NB4 (cell line): ENCODE measurements at regions not wholly inside any gene's neighbourhood (a gene's known extent, or its start where the extent isn't known, plus 50 kb on each side); places are given as distances from the start of the nearest gene placed in this dataset.

ENCODE experiments used
- DNase-seq: peaks from one replicate; pipeline ENCODE4 v3.0.0; 2010; ENCODE audit warnings: low read depth
- H3K4me3 ChIP-seq: one replicate; pipeline ENCODE4 v1.5.1; 2011; ENCODE audit warnings: mild to moderate bottlenecking, low read depth, low read length, moderate library complexity
- MYC ChIP-seq: IDR thresholded peaks from 2 replicates; pipeline ENCODE4 v1.6.1; 2011; ENCODE audit warnings: low read depth, low read length
- POLR2A ChIP-seq: IDR thresholded peaks from 2 replicates; pipeline ENCODE4 v1.6.1; 2011; ENCODE audit warnings: mild to moderate bottlenecking; ENCODE audit not compliant: insufficient read length; ENCODE audit errors: extremely low read depth
- TF ChIP-seq, protein P1 (sequence below): IDR thresholded peaks from one replicate; pipeline ENCODE4 v1.5.1; 2012; ENCODE audit warnings: low read depth, low read length
- TF ChIP-seq, protein P2 (sequence below): IDR thresholded peaks from 2 replicates; pipeline ENCODE4 v1.6.1; 2011; ENCODE audit warnings: low read depth, low read length

DNA sequence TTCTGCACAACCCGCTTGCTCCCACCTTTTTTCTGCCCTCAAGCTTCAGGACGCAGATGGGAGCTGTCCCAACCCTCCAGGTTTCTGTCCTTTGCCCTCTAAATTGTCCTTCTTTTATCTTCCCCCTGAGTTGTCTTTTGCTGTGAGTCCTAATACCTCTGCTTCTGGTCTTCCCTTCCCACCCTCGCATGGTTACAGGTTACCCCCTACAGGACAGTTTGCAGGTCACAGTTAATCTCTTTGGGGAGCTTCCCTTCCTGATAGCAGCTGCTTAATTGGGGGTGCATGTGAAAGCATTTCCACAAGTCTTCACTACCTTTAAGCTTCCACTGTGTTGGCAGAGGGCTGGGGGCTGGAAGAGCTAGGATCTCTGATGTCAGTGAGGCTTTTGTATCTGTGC, 121.5 kb upstream of the CXCL12 start:
- TF ChIP-seq POLR2A (no peak), MYC (no peak)
- TF ChIP-seq, protein P1, sequence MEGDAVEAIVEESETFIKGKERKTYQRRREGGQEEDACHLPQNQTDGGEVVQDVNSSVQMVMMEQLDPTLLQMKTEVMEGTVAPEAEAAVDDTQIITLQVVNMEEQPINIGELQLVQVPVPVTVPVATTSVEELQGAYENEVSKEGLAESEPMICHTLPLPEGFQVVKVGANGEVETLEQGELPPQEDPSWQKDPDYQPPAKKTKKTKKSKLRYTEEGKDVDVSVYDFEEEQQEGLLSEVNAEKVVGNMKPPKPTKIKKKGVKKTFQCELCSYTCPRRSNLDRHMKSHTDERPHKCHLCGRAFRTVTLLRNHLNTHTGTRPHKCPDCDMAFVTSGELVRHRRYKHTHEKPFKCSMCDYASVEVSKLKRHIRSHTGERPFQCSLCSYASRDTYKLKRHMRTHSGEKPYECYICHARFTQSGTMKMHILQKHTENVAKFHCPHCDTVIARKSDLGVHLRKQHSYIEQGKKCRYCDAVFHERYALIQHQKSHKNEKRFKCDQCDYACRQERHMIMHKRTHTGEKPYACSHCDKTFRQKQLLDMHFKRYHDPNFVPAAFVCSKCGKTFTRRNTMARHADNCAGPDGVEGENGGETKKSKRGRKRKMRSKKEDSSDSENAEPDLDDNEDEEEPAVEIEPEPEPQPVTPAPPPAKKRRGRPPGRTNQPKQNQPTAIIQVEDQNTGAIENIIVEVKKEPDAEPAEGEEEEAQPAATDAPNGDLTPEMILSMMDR, result no peak
- TF ChIP-seq, protein P2, sequence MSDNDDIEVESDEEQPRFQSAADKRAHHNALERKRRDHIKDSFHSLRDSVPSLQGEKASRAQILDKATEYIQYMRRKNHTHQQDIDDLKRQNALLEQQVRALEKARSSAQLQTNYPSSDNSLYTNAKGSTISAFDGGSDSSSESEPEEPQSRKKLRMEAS, result no peak
- DNase-seq, result no peak
- no peak overlapping the region for H3K4me3 ChIP-seq

DNA sequence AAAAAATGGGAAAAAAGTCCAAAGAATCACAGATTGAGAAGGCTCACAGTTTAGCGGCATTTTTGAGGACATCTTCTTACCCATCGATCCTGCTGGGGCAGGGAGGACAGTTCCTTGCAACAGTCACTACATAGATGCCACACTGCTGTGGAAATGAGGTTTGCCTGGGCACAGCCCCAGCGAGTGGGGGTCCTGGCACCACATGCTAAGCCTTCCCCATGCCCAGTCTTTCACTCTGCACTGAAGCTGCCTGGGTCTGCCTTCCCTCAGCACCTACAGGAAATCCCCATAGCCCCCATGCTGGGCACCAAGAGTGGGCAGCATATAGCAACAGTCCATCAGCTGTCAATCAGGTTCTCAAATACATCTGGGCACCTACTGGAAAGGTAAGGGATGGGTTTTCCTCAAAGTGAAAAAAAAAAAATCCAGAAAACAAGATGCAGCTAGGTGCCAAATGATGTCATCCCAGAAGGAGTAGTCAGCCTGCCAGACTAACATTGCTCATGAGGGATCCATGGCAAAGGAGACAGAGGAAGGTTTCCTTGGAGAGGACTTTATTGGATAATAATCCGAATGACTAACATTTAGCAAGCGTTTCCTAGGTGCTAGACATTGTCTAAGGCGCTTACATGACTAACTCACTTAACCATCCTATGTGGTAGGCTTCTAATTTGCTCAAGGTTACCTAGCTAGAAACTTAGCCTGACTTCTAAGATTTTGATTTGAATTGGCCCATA, 125.7 kb upstream of the CXCL12 start:
- no peak for DNase-seq
- no peak overlapping the region for H3K4me3 ChIP-seq
- TF ChIP-seq, protein P1, result no peak
- TF ChIP-seq POLR2A (no peak), MYC (no peak)
- TF ChIP-seq, protein P2, result no peak

DNA sequence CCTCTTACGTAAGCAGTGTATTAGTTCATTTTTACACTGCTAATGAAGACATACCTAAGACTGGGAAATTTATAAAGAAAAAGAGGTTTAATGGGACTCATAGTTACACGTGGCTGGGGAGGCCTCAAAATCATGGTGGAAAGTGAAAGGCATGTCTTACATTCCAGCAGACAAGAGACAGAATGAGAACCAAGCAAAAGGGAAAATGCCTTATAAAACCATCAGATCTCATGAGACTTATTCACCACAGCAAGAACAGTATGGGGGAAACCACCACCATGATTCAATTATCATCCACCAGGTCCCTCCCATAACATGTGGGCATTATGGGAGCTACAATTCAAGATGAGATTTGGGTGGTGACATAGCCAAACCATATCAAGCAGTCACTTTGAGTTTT, 126.3 kb upstream of the CXCL12 start:
- no peak for DNase-seq
- TF ChIP-seq, protein P1, result no peak
- TF ChIP-seq MYC (no peak), POLR2A (no peak)
- TF ChIP-seq, protein P2, result no peak
- no peak overlapping the region for H3K4me3 ChIP-seq

DNA sequence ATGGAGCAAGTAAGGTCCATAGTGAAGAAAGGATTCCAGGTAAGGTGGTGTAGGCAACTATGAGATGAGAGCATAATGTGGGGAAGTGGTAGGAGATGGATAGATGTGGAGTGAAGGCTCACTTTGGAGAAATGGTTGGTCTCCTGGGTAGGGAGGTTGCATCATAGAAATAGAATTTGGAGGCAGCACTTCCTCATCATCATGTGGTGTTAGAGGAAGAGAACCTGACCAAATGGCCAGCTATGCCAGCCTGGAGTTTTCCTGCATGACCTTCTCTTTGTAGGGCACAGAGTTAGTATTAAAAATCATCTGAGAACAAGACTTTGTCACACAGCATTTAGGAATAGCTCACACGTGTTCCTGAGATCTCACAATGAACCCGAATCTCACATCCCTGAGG, 126.7 kb upstream of the CXCL12 start:
- no peak for DNase-seq
- TF ChIP-seq MYC (no peak), POLR2A (no peak)
- TF ChIP-seq, protein P1, result no peak
- TF ChIP-seq, protein P2, result no peak
- no peak overlapping the region for H3K4me3 ChIP-seq

DNA sequence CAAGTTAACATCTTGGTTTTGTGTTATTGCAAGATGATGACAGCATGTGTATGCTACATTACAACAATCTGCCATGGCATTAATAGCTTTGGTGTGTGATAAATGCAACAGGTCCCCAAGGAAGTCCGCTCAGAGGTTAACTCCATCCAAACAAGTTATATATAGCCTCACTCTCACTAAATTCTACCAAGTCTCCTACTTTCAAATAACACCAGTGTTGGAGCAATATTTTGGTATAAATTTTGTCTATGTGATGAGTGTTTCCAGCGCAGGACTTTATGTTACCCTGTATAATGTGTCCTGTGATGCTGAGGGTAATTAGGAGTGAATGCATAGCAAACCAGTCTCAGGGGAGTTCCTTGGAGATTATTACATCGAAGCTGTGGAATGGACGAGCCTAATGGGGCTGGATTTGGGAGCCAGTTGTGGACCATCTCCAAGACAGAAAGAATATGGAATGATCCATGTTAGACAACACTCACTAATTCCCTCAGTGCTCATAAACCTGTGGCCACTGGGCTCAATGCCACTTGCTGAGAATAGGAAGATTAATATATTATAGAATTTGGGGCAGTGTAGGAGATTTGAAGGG, 127.6 kb upstream of the CXCL12 start:
- no peak for TF ChIP-seq POLR2A
- TF ChIP-seq, protein P1, result no peak
- TF ChIP-seq, protein P2, result no peak
- TF ChIP-seq MYC, result no peak
- no peak for DNase-seq
- H3K4me3 ChIP-seq, result no peak overlapping the region
